NOMO-1 treated with dmso at 0.1 percent for 144 hours (cell line): ENCODE measurements at regions not wholly inside any gene's neighbourhood (a gene's known extent, or its start where the extent isn't known, plus 50 kb on each side); places are given as distances from the start of the nearest gene placed in this dataset.

Experiments
- DNase-seq: peaks from one replicate; lab custom pipeline; 2025; ENCODE audit not compliant: unreplicated experiment; lab: John Stamatoyannopoulos, UW

- no peak for DNase-seq
These were observed 406.0 kb downstream of the GADD45G start for GRCh38 chr9:90010793-90011192.

- DNase-seq, result no peak
These were observed 408.1 kb downstream of the GADD45G start for GRCh38 chr9:90012949-90013348.

DNA sequence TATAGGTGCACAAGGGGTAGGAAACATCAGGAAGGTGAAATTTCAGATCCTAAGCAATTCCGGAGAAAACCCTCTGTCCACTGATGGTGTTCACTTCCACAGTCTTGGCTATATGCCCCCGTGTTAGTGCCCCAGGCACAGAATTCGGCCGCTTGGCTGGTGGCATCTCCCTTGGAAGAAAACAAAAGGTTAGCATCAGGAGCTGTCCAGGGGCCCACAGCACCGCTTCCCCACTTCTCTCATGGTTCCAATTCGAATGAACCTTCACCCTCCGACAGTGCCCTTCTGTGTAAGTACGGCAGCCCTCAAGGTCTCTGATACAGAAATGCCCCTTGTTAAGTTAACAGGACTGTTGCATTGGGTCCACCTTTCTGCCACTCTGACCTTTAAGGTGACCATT lies 409.0 kb downstream of the GADD45G start:
- DNase-seq, result no peak

- no peak for DNase-seq
These were observed 409.6 kb downstream of the GADD45G start for GRCh38 chr9:90014421-90014820.

DNA sequence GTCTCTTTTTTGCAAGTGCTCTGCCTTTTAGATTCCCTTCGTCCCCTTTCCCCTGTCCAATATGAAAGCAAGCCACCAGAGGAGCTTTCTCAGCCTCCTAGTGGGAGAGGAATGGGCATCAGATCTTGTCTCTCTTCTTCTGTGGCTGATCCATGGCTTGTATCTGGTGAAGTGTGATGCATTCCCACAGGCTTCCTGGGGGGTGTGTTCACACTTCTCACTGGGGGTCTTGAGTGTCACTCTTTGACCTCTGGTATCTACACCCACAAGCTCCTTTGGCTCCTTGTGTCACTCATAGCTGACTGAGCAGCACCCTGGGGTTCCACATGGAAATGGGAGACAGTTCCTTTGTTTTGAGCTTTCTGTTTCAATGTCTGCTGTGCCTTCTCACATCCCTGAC lies 411.5 kb downstream of the GADD45G start:
- DNase-seq, result no peak

DNA sequence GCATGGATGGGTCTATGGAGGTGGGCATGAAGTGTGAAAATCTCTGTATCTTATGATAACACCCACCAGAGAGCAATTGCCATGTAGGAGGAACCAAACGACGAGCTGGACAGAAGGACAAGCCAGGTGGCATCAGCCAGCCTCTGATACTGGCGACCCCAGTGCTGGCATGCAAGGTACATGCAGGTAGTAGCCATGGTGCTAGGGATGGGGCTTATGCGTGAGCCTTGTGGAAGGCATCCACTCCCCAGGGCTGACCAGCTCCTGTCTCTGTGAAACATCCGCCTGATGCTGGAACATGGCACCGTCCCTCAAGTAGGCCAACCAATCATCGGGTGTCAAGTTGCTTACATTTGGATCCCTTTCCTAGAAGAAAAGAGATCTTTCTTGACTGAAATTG lies 412.9 kb downstream of the GADD45G start:
- DNase-seq, result no peak

- no peak for DNase-seq
These were observed 413.9 kb downstream of the GADD45G start for GRCh38 chr9:90018688-90019087.

DNA sequence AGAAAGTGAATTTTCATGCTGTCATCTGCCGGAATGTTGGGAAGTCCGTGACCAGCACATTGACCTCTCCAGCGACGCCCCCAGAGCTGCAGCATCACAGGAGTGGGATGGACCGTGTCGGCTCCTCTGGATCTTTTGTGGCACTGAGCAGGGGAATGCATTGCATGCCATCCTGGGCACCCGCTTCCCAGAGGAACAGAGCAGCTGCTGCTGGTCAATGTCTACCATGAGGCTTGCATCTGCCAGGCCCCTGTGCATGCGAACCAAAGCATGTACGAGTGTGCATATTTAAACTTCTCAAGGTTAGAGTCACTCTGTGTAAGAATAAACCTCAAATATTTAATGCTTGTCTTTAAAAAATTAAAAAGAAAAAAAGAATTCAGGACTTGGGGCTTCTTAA lies 414.8 kb downstream of the GADD45G start:
- DNase-seq, result no peak

DNA sequence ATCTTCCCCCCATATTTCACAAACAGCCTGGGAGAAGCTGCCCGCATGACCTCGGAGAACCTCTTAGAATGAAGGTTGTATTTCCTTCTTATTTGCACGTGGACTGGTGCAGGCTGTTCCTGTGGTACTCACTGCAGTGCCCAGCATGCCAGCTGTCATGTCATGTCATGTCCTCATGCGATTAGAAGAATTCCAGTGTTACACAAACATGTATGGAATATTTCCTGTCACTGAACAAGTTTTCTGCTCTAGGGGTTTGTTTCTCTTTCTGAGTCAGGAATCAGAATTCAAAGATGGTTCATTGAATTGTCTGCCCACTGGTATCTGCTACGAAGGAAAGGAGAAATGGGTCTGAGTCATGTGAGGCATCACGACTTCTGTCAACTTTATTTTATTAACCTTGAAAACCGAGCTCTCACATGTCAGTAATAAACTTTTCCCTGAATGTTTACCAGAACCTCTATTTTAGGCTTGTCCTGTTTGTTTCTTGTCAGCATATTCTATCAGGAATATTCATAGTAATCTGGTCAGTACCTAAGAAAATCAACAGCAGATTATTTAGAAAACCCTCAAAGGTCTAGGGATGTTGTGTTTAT lies 415.6 kb downstream of the GADD45G start:
- DNase-seq, result no peak

DNA sequence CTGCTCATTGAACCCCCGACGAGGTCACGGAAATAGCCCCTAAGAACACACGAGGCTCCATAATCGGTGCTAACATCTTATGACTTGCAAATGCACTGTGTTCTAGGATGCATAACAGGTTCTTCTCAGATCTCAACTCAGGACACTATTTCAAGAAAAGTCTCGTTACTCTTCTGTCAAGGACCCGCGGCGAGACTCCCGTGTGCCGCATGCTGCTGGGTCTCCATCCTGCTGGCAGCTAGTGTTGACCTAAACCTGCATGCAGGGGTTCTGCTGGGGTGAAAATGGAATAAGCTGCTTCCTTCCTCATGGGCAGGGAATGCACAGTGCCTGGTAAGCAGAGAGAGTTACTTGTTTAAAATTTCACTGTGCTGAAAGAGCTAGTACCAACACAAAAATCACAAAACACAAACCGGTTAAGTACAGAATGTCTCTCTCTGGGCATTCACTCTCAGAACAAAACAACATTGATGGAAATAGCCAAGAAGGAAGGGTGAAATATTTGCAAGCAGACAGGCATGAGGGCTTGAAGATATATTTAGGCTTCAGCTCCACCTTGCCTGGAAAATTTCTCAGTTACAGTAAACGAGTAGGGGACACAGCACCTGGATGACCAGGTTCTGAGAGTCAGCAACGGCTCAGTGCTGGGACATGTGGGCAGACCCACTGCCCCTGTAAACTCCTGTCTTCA lies 416.5 kb downstream of the GADD45G start:
- no peak for DNase-seq

DNA sequence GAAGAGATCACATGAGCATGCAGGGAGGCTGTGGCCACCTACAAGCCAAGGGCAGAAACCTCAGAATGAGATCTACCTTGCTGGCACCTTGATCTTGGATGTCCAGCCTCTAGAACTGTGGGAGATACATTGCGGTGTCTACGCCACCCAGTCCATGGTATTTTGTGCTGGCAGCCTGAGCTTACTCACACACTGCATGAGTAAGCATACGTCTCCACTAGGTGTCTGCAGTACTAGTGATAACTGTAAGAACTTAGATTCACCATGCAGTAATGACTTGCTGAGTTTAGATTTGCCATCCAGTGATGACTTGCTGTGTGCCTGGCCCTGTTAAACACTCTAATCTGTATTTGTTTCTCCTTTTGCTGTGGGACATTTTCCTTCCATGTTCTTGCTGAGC lies 417.7 kb downstream of the GADD45G start:
- no peak for DNase-seq

DNA sequence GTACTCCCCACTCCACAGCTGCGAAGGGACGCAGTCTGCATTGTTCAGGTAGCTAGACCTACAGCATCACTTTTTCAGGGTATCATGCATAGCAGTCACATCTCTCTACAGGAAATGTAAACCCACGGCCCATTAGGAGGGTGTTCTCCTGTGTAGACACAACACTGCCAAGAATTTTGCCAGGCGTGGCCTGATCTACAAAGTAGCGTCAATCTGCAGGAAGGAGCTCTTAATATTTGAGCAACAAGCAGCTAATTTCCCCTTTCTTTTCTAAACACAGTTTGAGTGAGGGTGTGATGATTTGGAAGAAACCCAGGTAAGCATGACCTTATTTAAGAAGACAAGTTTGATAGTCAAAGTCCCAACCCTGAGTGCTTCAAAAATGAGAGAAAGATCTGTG lies 419.0 kb downstream of the GADD45G start:
- DNase-seq, result no peak

DNA sequence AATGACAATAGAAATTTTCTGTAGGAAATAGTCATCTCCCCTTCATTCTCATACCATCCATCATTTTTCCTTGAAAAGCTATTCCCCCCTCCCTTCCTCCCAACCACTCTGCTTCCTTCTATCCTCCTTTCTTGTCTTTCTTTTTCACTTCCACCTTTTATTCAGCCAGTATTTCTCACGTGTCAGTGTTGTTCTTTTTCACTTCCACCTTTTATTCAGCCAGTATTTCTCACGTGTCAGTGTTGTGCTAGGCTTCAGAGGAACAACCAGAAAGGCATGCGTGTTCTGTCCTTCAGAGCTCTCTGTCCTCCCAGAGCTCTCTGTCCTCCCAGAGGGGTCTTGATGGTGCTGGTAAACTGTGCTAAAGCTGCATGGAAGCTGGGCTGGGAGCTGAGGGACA lies 419.6 kb downstream of the GADD45G start:
- no peak for DNase-seq

DNA sequence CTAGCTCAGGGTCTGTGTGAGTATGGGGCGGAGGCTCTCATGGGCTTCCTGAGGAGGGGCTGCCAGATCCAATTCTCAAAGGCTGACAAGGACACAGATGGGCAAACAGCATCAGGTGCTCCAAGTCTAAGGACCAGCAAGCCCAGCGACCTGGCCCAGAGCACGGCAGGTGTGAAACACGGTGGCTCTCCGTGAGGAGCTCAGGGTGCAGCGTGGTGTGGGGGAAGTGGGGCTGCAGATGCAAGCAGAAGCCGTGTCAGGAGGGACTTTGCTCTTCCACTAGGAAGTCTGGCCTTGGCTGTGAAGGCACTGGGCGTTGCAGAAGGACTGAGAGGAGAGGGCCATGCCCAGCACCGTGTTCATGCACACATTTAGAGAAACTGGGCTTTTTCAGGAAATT lies 420.0 kb downstream of the GADD45G start:
- DNase-seq, result no peak

DNA sequence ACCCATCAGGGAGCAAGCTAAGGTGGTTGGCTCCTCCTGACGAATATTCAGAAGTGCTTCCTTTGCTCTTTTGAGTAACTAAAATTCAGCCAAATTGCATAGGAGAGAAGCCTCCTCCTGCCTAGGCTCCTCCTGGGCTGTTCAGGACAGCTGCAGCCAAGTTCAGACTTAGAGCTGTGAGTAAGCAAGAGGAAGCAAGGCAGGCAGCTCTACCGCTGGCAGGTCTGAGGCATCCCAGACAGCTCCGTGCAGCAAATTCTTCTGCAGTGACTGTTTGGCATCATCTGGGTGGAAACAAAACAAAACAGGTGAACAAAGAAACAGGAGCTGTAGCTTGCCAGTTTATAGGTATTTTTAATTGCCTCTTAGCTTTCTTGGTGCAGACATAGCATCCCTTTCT lies 421.0 kb downstream of the GADD45G start:
- DNase-seq, result no peak

DNA sequence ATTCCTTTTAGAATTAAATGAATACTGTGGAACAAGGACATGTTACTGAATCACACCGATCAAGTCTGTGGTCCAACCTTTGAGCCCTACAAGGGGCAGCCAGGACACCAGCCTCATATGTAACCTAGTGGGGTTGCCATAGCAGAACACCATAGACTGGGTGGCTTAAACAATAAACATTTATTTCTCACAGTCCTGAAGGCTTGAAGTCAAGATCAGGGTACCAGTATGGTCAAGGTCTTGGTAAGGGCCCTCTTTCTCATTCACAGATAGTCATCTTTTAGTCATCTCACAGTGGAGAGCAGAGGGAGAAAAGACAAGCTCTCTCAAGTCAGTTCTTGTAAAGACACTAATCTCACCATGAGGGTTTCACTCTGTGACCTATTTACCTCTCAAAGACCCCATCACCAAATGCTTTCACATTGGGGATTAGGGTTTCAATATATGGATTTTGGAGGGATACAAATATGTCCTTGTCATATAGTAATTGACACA lies 422.5 kb downstream of the GADD45G start:
- no peak for DNase-seq

GRCh38 chr9:90029386-90029785 lies 424.6 kb downstream of the GADD45G start:
- DNase-seq, result no peak

DNA sequence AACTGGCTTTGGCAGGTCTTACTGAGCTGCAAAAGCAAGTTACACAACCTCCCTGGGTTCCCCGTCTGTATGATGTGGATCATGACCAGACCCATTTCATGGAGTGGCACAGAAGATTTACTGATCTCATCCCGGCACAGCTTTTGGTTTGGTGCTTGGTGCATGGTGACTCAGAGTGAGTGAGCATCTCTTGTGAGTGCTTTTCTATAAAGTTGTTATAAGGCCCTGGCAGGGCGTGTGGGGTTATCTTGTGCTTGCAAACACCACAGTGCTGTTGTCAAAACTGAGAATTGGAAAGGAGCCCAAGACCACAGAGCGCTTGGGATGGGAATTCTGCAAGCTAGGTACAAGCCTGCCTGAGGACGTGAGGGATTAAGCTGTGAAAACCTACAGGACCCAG lies 425.2 kb downstream of the GADD45G start:
- DNase-seq, result no peak

DNA sequence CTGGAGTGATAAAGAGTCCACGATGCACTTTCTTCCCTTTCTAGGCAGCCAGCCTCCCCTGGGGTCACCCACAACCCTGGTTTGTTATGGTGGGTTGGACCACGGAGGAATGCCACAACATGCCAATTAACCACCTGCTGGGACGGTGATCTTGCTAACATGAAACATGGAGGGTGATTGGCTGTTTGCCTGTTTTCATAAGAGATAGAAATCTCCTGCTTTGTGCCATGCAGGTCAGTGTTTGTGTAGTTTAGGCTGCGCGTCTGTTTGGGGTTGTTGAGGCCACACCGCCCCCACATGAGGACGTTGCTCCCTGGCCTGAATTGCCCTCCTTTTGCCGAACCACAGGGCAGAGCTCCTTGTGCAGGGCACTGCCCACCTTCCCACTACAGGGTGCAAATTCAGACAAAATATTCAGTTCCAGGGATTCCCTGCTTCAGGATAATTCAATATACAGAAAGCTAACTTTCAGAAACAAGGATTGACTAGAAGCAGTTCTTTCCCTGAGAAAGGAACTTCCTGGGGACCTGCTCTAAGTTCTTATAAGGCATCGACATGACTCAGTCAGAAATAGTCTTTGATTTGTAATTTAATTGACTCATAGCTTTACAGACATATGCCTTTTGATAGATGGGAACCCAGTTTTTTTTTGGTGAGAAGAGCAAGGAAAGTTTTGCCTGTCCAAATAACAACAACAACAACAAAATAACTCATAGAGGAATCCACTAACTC lies 427.6 kb downstream of the GADD45G start:
- no peak for DNase-seq

GRCh38 chr9:90033028-90033650 lies 428.3 kb downstream of the GADD45G start:
- DNase-seq, result no peak

DNA sequence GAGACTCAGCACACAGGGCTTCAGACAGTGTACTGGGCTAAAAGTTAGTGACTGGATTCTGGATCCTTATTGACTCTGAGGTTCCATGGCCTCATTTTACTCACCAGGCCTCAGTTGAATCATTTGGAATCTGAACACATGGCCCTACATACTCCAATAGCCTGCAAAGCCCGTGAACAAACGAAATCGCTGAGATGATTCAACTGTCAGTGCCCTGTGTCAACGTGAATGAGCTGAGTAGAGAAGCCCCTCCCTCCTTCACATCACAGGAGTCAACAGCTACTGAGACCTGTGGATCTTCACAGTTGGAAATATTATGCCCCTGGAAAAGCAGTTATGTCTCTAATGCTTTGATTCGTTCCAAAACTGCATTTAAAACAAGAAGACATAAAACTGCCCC lies 429.3 kb downstream of the GADD45G start:
- no peak for DNase-seq

DNA sequence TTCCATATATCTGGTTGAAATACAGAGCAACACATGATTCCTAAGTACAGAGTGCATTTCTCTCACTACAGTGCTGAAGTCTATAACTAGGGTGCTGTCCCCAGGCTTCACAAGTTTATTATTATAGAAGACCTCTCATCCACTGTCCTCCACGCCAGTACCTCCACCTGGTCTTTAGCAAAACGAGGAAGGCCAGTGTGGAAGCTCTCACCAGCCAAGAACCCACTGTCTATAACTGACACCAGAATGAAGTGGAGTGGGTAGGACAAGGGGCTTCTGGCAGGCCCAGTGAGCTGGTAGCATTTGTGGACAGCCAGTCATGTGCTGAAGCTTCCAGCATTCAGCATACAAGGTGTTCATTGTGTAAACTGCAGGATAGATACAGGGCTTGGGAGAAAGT lies 430.7 kb downstream of the GADD45G start:
- DNase-seq, result no peak
